Islet precursor cell (in vitro differentiated cells): ENCODE measurements at regions not wholly inside any gene's neighbourhood (a gene's known extent, or its start where the extent isn't known, plus 50 kb on each side); places are given as distances from the start of the nearest gene placed in this dataset.
"Not testable (repeated sequence)": the region's sequence is repeated elsewhere in the genome, so short reads cannot be mapped to it uniquely, and the experiment has no call there.

Experiments
- DNase-seq: peaks from one replicate; pipeline ENCODE4 v3.0.0-alpha.2; 2018

- DNase-seq: no peak
Measured at GRCh38 chr15:93413745-93414144, 324.7 kb upstream of the RGMA start.

DNA sequence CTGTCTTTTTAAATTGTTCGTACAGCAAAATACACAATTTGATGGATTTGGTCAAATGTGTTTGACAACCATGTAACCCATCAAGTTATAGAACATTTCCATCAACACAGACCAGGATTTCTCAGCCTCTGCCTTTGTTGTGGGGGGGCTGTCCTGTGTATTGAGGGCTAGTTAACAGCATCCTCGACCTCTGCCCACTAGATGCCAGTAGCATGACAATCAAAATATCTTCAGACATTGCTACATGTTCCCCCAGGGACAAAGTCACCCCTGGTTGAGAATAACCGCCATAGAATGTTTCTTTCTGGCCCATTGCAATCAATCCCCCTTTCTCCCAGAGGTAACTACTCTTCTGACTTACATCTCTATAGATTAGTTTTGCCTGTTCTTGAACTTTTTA is 310.1 kb upstream of the RGMA start:
- no peak for DNase-seq

GRCh38 chr15:93389211-93389610 is 300.2 kb upstream of the RGMA start:
- DNase-seq: no peak

- no peak for DNase-seq
Measured at GRCh38 chr15:93384886-93385285, 295.9 kb upstream of the RGMA start.

- DNase-seq: no peak
Measured at GRCh38 chr15:93382200-93382820, 293.3 kb upstream of the RGMA start.

- DNase-seq: no peak
Measured at GRCh38 chr15:93378558-93378957, 289.5 kb upstream of the RGMA start.

DNA sequence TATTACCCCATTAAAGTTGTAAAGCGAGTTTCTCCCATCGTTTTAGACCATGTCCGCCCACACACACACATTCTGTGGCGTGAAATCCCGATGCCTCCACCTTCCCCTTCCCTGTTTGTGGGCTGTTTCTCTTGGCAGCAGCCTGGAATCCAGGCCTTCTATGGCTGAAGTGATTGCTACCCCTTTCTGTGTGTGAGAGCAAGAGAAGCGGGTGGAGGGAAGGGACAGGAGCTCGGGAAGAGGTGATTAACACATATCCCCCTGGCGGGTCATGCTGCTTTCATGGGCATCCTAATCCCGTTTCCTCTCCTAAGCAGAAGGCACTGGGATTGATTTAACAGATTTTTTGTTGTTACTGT is 283.8 kb upstream of the RGMA start:
- DNase-seq: no peak

- DNase-seq: no peak
Measured at GRCh38 chr15:93372208-93372864, 283.3 kb upstream of the RGMA start.

- no peak for DNase-seq
Measured at GRCh38 chr15:93366387-93367100, 277.5 kb upstream of the RGMA start.

GRCh38 chr15:93362821-93363220 is 273.8 kb upstream of the RGMA start:
- DNase-seq: no peak

GRCh38 chr15:93362203-93362602 is 273.2 kb upstream of the RGMA start:
- DNase-seq: no peak

DNA sequence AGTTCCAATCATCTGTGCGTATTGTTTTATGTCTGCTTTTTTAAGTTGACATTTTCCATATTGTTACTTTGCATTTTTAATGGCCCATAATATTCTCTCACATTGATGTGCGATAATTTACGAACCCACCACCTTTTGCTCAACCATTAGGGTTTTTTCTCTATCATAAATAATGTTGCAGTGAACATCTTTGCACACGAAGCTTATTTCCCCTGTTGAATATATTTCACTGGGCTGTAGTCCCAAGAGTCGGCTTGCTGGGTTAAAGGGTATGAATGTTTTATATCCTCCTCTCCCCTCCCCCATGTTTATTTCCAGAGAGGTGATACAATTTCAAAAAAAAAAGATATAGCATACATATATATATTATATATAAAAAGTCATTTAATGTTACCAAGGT is 272.7 kb upstream of the RGMA start:
- DNase-seq: no peak

- DNase-seq: no peak
Measured at GRCh38 chr15:93360976-93361375, 272.0 kb upstream of the RGMA start.

DNA sequence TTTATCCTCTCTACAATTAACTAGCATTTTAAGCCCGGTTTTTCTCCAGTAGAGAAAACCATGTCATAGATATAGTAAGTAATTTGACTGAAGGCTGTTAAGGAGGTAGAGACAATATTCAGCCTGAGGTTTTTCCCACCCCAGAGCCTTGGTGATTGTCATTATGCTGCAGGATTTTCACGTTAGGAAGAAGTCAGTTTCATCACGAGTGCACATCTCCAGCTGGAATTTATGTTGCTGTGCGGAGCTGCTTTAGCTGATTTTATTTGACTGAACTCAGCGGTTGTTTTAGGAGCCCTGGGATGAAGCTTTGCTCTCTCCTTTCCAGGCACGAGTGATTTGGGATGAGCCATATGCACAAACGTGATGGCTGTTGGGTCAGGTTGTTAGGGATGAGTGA is 271.3 kb upstream of the RGMA start:
- DNase-seq: no peak

DNA sequence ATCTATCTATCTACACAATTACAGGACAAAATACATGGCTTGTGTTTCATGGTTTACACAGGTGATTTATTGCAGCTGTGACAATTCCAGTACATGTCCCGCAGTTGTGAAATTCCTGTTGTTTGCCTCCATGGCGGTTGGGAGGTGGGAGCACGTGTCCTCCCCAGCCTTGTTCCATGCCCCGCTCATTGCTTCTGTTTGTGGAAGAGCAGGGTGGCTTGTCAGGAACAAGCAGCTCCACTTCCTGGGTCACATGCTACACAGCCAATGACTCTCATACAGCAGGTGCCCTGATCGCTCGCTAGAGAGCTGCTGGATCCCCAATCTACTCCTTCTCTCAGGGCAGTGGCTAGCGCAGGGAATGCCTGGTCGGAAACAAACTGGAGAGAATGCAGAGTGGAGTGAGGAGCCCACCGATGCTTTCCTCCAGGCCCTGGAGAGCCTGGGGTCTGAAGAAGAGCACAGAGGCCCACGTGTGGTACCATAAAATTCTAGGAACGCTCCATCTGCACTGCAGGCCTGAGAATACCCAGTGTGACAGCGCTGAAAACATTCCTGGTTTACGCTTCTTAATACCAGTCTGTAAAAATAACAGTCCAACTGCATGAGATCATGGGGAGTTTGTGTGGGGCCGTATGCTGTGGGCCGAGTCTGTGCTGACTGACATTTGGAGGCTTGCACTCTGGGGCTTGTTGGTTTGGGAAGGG is 270.6 kb upstream of the RGMA start:
- DNase-seq: peak; percentile 57

GRCh38 chr15:93359060-93359408 is 270.0 kb upstream of the RGMA start:
- DNase-seq: no peak

DNA sequence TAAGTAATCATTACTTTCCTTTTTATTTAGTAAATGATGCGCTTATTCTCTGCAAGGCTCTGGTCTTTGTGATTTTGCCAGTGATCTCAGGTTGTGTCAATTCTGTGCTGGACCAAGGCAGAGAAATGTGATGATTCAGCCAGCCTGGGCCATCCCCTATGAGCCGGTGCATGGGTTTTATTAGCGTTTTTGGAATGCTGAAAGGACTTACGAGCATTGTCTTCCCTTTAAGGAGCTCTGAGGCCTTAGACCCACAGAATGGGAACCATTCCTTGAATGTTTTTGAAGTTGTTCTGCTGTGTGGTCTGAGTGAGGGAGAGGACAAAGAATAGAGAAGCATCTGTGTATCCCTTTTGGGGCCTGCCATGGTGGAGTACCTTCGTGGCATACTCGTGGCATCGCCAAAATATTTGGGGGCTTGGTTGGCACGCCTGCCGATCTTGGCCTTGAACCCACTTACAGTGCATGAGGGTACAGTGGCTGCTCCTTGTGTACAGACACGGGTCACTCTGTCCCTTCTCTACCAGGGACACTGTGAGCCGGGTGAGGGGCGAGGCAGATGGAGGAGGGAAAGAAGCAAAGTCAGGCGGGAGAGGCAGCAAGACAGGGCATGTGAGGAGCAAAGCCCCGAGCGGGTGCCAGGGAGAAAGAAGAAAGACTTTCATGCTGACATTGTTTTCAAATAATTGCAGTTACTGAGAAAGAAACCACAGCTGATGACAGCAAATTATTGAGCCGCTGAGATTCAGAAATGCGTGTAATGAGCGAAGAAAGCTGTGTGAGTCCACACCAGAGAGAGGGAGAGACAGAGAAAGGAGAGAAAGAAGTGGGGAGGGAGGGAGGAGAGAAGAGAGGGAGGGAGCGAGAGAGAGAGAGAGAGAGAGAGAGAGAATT is 269.4 kb upstream of the RGMA start:
- peak; percentile 81 for DNase-seq

DNA sequence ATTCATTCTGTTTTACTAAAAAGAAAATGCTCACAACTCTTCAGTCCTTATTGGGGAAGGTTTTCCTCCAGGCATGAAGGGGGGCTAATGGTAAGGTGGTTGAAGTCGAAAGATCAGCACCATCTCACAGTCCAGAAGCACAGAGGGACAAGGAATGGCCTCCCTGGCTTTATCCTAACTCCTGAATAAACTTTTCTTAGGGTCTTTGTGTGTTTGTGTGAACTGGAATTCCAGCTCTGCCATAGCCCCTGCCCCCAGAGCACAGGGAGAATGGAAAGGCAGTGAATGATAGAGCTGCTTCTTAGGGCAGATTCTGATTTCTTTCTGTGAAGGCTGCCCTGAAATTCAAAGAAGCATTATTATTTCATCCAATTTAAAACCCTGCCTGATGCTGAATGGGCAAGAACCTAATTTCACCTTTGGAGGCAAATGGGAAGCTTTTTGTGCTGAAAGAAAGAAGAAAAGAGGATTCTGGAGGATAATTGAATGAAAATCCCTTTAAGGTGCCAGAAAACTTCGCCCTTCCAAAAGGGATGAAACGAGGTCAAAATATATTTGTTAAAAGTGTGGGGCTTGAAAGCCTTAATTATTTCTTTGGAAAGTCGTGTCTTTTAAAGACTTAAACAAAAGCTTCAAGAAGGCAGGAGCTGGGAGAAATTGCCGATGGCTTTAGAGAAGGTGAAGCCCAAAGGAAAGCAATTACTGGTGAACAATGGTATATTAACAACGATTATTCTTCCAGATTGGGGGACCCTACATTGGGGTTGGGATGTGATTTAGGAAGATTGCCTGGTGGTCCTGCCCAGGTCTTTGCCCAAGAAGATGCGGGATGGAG is 259.9 kb upstream of the RGMA start:
- DNase-seq: no peak

DNA sequence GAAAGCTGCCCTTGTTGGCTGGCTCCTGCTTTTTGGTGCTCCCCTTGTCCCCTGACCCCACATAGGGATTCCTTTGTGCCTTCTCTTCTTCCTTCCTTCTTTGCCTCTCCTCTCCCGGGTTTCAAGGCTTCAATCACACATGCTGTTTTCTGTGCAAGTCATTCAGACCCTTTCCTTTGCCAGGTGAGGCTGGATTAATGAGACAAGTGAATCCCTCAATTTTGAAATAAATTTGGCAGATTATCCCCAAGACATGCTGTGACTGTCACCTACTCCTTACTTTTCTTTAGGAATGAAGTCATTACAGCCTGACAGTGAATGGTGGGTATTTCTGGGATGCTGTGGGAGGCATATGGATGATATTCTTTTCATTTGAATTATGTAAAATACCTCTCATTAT is 259.0 kb upstream of the RGMA start:
- no peak for DNase-seq

DNA sequence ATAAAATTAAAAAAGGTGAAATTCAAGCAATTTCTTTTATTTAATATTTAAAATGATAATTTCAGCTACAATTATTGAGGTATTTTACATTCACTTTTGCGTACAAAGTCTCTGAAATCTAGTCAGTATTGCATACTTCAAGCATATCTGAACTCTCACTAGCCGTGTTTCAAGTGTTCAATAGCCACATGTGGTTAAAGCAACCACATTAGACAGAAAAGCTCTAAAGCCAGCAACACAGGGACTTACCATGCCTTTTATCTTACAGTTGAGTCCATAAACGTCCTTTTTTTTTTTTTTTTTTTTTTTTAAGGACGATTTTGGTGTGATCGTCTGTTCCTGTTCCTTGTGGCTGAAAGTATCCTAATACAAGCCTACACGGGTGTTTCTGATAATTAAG is 257.0 kb upstream of the RGMA start:
- DNase-seq: no peak

DNA sequence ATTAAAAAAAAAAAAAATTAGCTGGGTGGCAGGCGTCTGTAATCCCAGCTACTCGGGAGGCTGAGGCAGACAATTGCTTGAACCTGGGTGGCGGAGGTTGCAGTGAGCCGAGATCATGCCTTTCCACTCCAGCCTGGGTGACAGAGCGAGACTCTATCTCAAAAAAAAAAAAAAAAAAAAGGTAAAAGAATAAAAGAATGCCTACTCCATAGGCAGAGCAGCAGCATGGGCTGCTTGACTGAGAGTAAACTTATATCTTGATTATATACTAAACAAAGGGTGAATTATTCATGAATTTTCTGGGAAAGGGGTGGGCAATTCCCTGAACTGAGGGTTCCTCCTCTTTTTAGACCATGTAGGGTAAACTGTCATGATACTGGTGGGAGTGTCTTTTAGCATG is 254.4 kb upstream of the RGMA start:
- DNase-seq: not testable (repeated sequence)

DNA sequence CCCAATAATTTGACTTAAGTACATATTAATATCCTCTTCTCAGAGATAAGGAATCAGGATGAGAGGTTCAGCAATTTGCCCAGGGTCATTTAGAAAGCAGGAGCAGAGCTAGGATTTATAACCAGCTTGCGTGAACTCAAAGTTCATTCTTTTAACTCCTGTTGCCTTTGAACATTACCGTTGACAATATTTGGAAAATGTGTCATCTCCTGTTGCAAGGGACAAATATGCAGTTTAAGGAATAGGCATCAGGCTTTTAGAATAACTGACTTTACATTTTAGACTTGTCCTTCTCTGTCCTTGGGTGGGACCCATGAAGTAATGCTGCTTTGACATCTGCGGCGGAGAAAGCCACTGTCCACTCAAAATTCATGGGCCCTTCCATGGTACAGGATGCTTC is 252.2 kb upstream of the RGMA start:
- DNase-seq: no peak
